A549 (cell line): ENCODE measurements at regions not wholly inside any gene's neighbourhood (a gene's known extent, or its start where the extent isn't known, plus 50 kb on each side); places are given as distances from the start of the nearest gene placed in this dataset.

Experiments
- ATAC-seq, 2 experiments: fragments of 200-7000 bp in 1 of 2; fragments of >200 bp in 1 of 2; cut with Nextera tagmentation in 1 of 2; cut with Tn5 transposase in 1 of 2; 3 replicates each; pipeline versions ENCODE4 v1.8.0 to v1.9.1; 2018 to 2020; ENCODE audit warnings: mild to moderate bottlenecking in 1 of 2, moderate library complexity in 1 of 2
- CTCF ChIA-PET: fragments of 300-600 bp; sonication (Branson Sonifier 250); formaldehyde crosslinking; extraction: SDS; loops from one replicate; lab custom pipeline; 2021; ENCODE audit warnings: antibody characterized with exemption, inconsistent platforms; lab: Yijun Ruan, JAX
- POLR2A ChIA-PET: fragments of 350-600 bp; formaldehyde crosslinking; extraction: SDS; loops from one replicate; lab custom pipeline; 2021; ENCODE audit warnings: antibody characterized with exemption, inconsistent platforms; lab: Yijun Ruan, JAX
- DNase-seq, 2 experiments: peaks; one replicate each; pipeline versions ENCODE4 v3.0.0 to v3.0.0-alpha.2; 2011 to 2016; ENCODE audit warnings: low read depth in 1 of 2, low spot score in 1 of 2
- FAIRE-seq: peaks from 2 replicates; lab custom pipeline; 2011; peaks lifted over from hg19 to GRCh38; lab: Jason Lieb, UNC
- H3K27ac ChIP-seq, 2 experiments: fragments of >200 bp; sonication (Bioruptor Twin); formaldehyde crosslinking; 3 replicates each; pipeline ENCODE4 v1.5.1; 2016 to 2017
- H3K4me1 ChIP-seq: fragments of >200 bp; sonication (Bioruptor Twin); formaldehyde crosslinking; 3 replicates; pipeline ENCODE4 v1.6.1; 2016
- H3K4me2 ChIP-seq: fragments of >200 bp; sonication (Bioruptor Twin); formaldehyde crosslinking; 3 replicates; pipeline ENCODE4 v1.6.1; 2016
- H3K4me3 ChIP-seq: fragments of >200 bp; sonication (Bioruptor Twin); formaldehyde crosslinking; 3 replicates; pipeline ENCODE4 v1.5.1; 2016
- H3K9me3 ChIP-seq: fragments of >200 bp; sonication (Bioruptor Twin); formaldehyde crosslinking; 3 replicates; pipeline ENCODE4 v1.6.1; 2016
- BHLHE40 ChIP-seq: IDR thresholded peaks from 2 replicates; pipeline ENCODE4 v1.6.1; 2012; ENCODE audit warnings: low read depth, low read length, inconsistent platforms
- CBX2 ChIP-seq: fragments of 200-600 bp; sonication (generic); IDR thresholded peaks from 2 replicates; pipeline ENCODE4 v1.6.1; 2016; ENCODE audit warnings: low read depth, mild to moderate bottlenecking, borderline replicate concordance
- CBX8 ChIP-seq: fragments of 200-600 bp; sonication (generic); IDR thresholded peaks from 2 replicates; pipeline ENCODE4 v1.6.1; 2016
- CEBPB ChIP-seq, 2 experiments: fragments of >200 bp in 1 of 2; sonication (Bioruptor Twin) in 1 of 2; formaldehyde crosslinking in 1 of 2; IDR thresholded peaks; 2 replicates each; pipeline ENCODE4 v1.6.1; 2012 to 2016
- CHD2 ChIP-seq: fragments of 150-350 bp; IDR thresholded peaks from 2 replicates; pipeline ENCODE4 v1.6.1; 2014; ENCODE audit warnings: low read length; ENCODE audit not compliant: partially characterized antibody
- CHD4 ChIP-seq: fragments of 200-600 bp; sonication (generic); IDR thresholded peaks from 2 replicates; pipeline ENCODE4 v1.6.1; 2016; ENCODE audit warnings: antibody characterized with exemption, mild to moderate bottlenecking, borderline replicate concordance
- EHMT2 ChIP-seq: fragments of 200-600 bp; sonication (generic); IDR thresholded peaks from 2 replicates; pipeline ENCODE4 v1.6.1; 2016; ENCODE audit warnings: antibody characterized with exemption, low read depth, mild to moderate bottlenecking, moderate library complexity
- EP300 ChIP-seq, 2 experiments: fragments of >200 bp; sonication (Bioruptor Twin); formaldehyde crosslinking; IDR thresholded peaks; 2 replicates in 1 of 2; 3 replicates in 1 of 2; pipeline ENCODE4 v1.6.1; 2016 to 2017
- ESRRA ChIP-seq: fragments of 150-350 bp; IDR thresholded peaks from 2 replicates; pipeline ENCODE4 v1.6.1; 2014; ENCODE audit warnings: mild to moderate bottlenecking, low read length, borderline replicate concordance
- HEYL ChIP-seq: fragments of 250-450 bp; sonication (Bioruptor Pico); IDR thresholded peaks from 2 replicates; pipeline ENCODE4 v1.8.0; 2021; ENCODE audit warnings: mild to moderate bottlenecking, moderate library complexity
- JUN ChIP-seq, 2 experiments: fragments of >200 bp; sonication (Bioruptor Twin); formaldehyde crosslinking; IDR thresholded peaks; 2 replicates in 1 of 2; 3 replicates in 1 of 2; pipeline ENCODE4 v1.6.1; 2016 to 2017
- JUNB ChIP-seq: fragments of >200 bp; sonication (Bioruptor Twin); formaldehyde crosslinking; IDR thresholded peaks from 2 replicates; pipeline ENCODE4 v1.6.1; 2016
- NR3C1 ChIP-seq: fragments of >200 bp; sonication (Bioruptor Twin); formaldehyde crosslinking; IDR thresholded peaks from 3 replicates; pipeline ENCODE4 v1.6.1; 2017
- RAD21 ChIP-seq, 2 experiments: fragments of >200 bp in 1 of 2; sonication (Bioruptor Twin) in 1 of 2; formaldehyde crosslinking in 1 of 2; IDR thresholded peaks in 1 of 2; conservative IDR thresholded peaks in 1 of 2; 2 replicates in 1 of 2; 3 replicates in 1 of 2; pipeline ENCODE4 v1.6.1; 2012 to 2018; ENCODE audit warnings: inconsistent platforms in 1 of 2
- RARB ChIP-seq: fragments of 250-450 bp; sonication (Bioruptor Pico); IDR thresholded peaks from 2 replicates; pipeline ENCODE4 v1.8.0; 2021; ENCODE audit warnings: mild to moderate bottlenecking, moderate library complexity
- REST ChIP-seq: fragments of 200-600 bp; sonication (generic); IDR thresholded peaks from 2 replicates; pipeline ENCODE4 v1.6.1; 2016; ENCODE audit warnings: antibody characterized with exemption, mild to moderate bottlenecking, moderate library complexity
- SMC3 ChIP-seq: fragments of >200 bp; sonication (Bioruptor Twin); formaldehyde crosslinking; IDR thresholded peaks from 3 replicates; pipeline ENCODE4 v1.6.1; 2018; ENCODE audit warnings: inconsistent platforms
- ZFP36 ChIP-seq: fragments of 450-650 bp; IDR thresholded peaks from 2 replicates; pipeline ENCODE4 v1.6.1; 2014; ENCODE audit warnings: borderline replicate concordance; ENCODE audit not compliant: partially characterized antibody
- ZSCAN20 ChIP-seq: fragments of 250-450 bp; sonication (Bioruptor Pico); IDR thresholded peaks from 2 replicates; pipeline ENCODE4 v1.8.0; 2022; ENCODE audit warnings: mild to moderate bottlenecking, moderate library complexity
- WGBS: methylation state at CpG from one replicate; pipeline ENCODE4 v1.1.6; 2017; ENCODE audit errors: missing lambda C conversion rate; 5-methylcytosine and 5-hydroxymethylcytosine counted together
- TF ChIP-seq, protein P1 (sequence below): fragments of >200 bp; sonication (Bioruptor Twin); formaldehyde crosslinking; IDR thresholded peaks from 3 replicates; pipeline ENCODE4 v1.6.1; 2016
- TF ChIP-seq, protein P2 (sequence below): fragments of 150-350 bp; IDR thresholded peaks from 2 replicates; pipeline ENCODE4 v1.6.1; 2014; ENCODE audit warnings: low read depth, mild to moderate bottlenecking, low read length

DNA sequence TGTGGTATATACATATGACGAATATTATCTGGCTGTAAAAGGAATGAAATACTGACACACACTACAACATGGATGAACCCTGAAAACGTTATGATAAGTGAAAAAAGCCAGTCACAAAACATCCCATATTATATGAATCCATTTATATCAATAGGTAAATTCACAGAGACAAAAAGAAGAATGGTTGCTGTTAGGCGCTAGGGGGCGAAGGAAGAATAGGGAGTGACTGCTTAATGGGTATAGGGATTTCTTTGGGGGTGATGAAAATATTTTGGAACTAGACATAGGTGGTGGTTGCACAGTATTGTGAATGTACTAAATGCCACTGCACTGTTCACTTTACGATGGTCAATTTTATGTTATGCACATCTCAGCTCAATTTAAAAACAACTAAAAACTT is 96.4 kb upstream of the EGFL6 start:
- no peak overlapping the region for H3K27ac ChIP-seq
- peak; percentile 54 for FAIRE-seq
- H3K4me2 ChIP-seq: no peak overlapping the region
- H3K4me3 ChIP-seq: no peak overlapping the region
- no peaks in the 10 kb centered on the region for H3K9me3 ChIP-seq
- POLR2A ChIA-PET: no interaction called here
- ATAC-seq: no peak
- CTCF ChIA-PET: interaction anchor here (0.6 kb wide), 1 partner anchor 288 kb away, joined by 3 read pairs; no protein-coding TSS in a partner anchor
- no peak for DNase-seq
- peaks cover 7% of the 10 kb centered on the region; the same call in 1 of the 3 replicates for H3K4me1 ChIP-seq
- TF ChIP-seq ZFP36 (no peak), CEBPB (IDR thresholded peaks at IDR 0.05) (no peak), RAD21 (conservative IDR thresholded peaks at IDR 0.05 in 1 of 2, IDR thresholded peaks at IDR 0.05 in 1 of 2) (no peak), JUN (IDR thresholded peaks at IDR 0.05) (no peak), REST (no peak), ESRRA (no peak), SMC3 (no peak), JUNB (no peak), RARB (CRISPR knock-in tag) (no peak), NR3C1 (no peak), CBX8 (no peak), CHD4 (no peak), HEYL (no peak), ZSCAN20 (CRISPR knock-in tag) (no peak)
- TF ChIP-seq, protein P1, sequence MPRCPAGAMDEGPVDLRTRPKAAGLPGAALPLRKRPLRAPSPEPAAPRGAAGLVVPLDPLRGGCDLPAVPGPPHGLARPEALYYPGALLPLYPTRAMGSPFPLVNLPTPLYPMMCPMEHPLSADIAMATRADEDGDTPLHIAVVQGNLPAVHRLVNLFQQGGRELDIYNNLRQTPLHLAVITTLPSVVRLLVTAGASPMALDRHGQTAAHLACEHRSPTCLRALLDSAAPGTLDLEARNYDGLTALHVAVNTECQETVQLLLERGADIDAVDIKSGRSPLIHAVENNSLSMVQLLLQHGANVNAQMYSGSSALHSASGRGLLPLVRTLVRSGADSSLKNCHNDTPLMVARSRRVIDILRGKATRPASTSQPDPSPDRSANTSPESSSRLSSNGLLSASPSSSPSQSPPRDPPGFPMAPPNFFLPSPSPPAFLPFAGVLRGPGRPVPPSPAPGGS: no peak
- TF ChIP-seq, protein P2, sequence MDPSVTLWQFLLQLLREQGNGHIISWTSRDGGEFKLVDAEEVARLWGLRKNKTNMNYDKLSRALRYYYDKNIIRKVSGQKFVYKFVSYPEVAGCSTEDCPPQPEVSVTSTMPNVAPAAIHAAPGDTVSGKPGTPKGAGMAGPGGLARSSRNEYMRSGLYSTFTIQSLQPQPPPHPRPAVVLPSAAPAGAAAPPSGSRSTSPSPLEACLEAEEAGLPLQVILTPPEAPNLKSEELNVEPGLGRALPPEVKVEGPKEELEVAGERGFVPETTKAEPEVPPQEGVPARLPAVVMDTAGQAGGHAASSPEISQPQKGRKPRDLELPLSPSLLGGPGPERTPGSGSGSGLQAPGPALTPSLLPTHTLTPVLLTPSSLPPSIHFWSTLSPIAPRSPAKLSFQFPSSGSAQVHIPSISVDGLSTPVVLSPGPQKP: no peak
- WGBS: 72% methylated on average over 5 of the region's 5 CpGs

GRCh38 chrX:13471269-13471668 is 98.1 kb upstream of the EGFL6 start:
- ChIA-PET CTCF (interaction anchor here (0.8 to 1.4 kb wide), 3 partner anchors 17 to 657 kb away, joined by 3 to 5 read pairs (median 4); no protein-coding TSS in a partner anchor), POLR2A (no interaction called here)
- DNase-seq (no peak), FAIRE-seq (no peak), ATAC-seq (no peak)
- TF ChIP-seq EHMT2 (no peak), BHLHE40 (no peak), EP300 (IDR thresholded peaks at IDR 0.05) (no peak)
- Histone ChIP-seq H3K4me1 (peaks cover 7% of the 10 kb centered on the region; the same call in 1 of the 3 replicates), H3K4me2 (no peak overlapping the region), H3K27ac (0 out of 6 replicates have a peak overlapping the region, but pooled peaks of 1 of the 2 experiments have one; percentile 24), H3K9me3 (no peaks in the 10 kb centered on the region), H3K4me3 (no peak overlapping the region)
- WGBS: 81% methylated on average over 3 of the region's 3 CpGs

DNA sequence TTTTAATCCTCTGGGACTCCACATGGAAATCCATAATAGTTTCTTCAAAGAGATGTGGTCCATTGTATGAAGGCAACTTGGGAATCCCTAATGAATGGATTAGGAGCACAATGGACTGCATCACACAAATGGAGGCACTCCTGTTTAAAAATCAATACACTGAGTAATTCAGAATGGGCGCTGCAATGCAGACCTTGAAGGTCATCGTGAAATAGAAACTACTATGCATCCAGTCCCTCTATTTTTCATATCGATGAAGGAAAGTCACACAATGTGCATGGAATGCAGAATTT is 98.8 kb upstream of the EGFL6 start:
- no peak overlapping the region for H3K27ac ChIP-seq
- no peak for FAIRE-seq

More for the DNA sequence above, 98.8 kb upstream of the EGFL6 start:
- CTCF ChIA-PET: interaction anchor here (1.4 kb wide), 1 partner anchor 657 kb away, joined by 3 read pairs; no protein-coding TSS in a partner anchor
- no peak for DNase-seq
- H3K4me3 ChIP-seq: no peak overlapping the region
- no peaks in the 10 kb centered on the region for H3K9me3 ChIP-seq
- TF ChIP-seq CHD2 (no peak), SMC3 (no peak), CBX2 (no peak)
- ATAC-seq: no peak
- POLR2A ChIA-PET: no interaction called here
- H3K4me1 ChIP-seq: peaks cover 7% of the 10 kb centered on the region; the same call in 1 of the 3 replicates
- WGBS: 93% methylated on average over 3 of the region's 3 CpGs
- H3K4me2 ChIP-seq: 0 out of 3 replicates have a peak overlapping the region, but pooled peaks have one; percentile 14
